GM23248 (cell line): ENCODE measurements at regions not wholly inside any gene's neighbourhood (a gene's known extent, or its start where the extent isn't known, plus 50 kb on each side); places are given as distances from the start of the nearest gene placed in this dataset.
A peak's percentile ranks its signal among the peaks of the same experiment; 100 is the strongest.

Experiments used
- DNase-seq: peaks from one replicate; pipeline ENCODE4 v3.0.0-alpha.2; 2015
- H2AFZ ChIP-seq: fragments of 200-600 bp; sonication (generic); 2 replicates; pipeline ENCODE4 v1.6.1; 2016; ENCODE audit warnings: antibody characterized with exemption
- H3F3A ChIP-seq: fragments of 200-600 bp; sonication (generic); 2 replicates; pipeline ENCODE4 v1.6.1; 2016; ENCODE audit warnings: mild to moderate bottlenecking, antibody characterized with exemption, mixed run types; ENCODE audit not compliant: insufficient read depth
- H3K27ac ChIP-seq: fragments of 200-600 bp; sonication (generic); 2 replicates; pipeline ENCODE4 v1.5.1; 2016; ENCODE audit warnings: mild to moderate bottlenecking
- H3K27me3 ChIP-seq: fragments of 200-600 bp; sonication (generic); replicated peaks from 2 replicates; pipeline ENCODE4 v1.6.1; 2016; ENCODE audit warnings: mild to moderate bottlenecking; ENCODE audit not compliant: insufficient read depth
- H3K36me3 ChIP-seq: fragments of 200-600 bp; sonication (generic); 2 replicates; pipeline ENCODE4 v1.6.1; 2016; ENCODE audit warnings: low read depth, mild to moderate bottlenecking
- H3K4me1 ChIP-seq: fragments of 200-600 bp; sonication (generic); 2 replicates; pipeline ENCODE4 v1.6.1; 2016; ENCODE audit warnings: mild to moderate bottlenecking; ENCODE audit not compliant: insufficient read depth
- H3K4me2 ChIP-seq: fragments of 200-600 bp; sonication (generic); one replicate; pipeline ENCODE4 v1.6.1; 2016; ENCODE audit warnings: mild to moderate bottlenecking; ENCODE audit not compliant: unreplicated experiment
- H3K4me3 ChIP-seq: fragments of 200-600 bp; sonication (generic); 2 replicates; pipeline ENCODE4 v1.5.1; 2016; ENCODE audit warnings: mild to moderate bottlenecking
- H3K79me2 ChIP-seq: fragments of 200-600 bp; sonication (generic); 2 replicates; pipeline ENCODE4 v1.6.1; 2016; ENCODE audit warnings: mild to moderate bottlenecking; ENCODE audit not compliant: insufficient read depth
- H3K9ac ChIP-seq: fragments of 200-600 bp; sonication (generic); 2 replicates; pipeline ENCODE4 v1.6.1; 2016; ENCODE audit warnings: mild to moderate bottlenecking
- H3K9me2 ChIP-seq: fragments of 200-600 bp; sonication (generic); 2 replicates; pipeline ENCODE4 v1.6.1; 2016; ENCODE audit warnings: mixed run types, mild to moderate bottlenecking, moderate library complexity; ENCODE audit not compliant: insufficient read depth
- H3K9me3 ChIP-seq: fragments of 200-600 bp; sonication (generic); one replicate; pipeline ENCODE4 v1.6.1; 2017; ENCODE audit warnings: low read depth
- H4K20me1 ChIP-seq: fragments of 200-600 bp; sonication (generic); 2 replicates; pipeline ENCODE4 v1.6.0; 2016; ENCODE audit not compliant: insufficient read depth
- EZH2 ChIP-seq: fragments of 200-600 bp; sonication (generic); IDR thresholded peaks from 2 replicates; pipeline ENCODE4 v1.6.1; 2018; ENCODE audit warnings: antibody characterized with exemption, mild to moderate bottlenecking; ENCODE audit not compliant: insufficient read depth, poor library complexity, severe bottlenecking
- EZH2phosphoT487 ChIP-seq: fragments of 200-600 bp; sonication (generic); IDR thresholded peaks from 2 replicates; pipeline ENCODE4 v1.6.1; 2018; ENCODE audit warnings: antibody characterized with exemption, moderate library complexity, mild to moderate bottlenecking, low read depth; ENCODE audit not compliant: insufficient read depth
- WGBS, 2 experiments: methylation state at CpG; one replicate each; pipeline ENCODE4 v1.1.6; 2015 to 2017; ENCODE audit warnings: low lambda C conversion rate in 2 of 2, low coverage in 1 of 2; ENCODE audit errors: missing lambda C conversion rate in 2 of 2; 5-methylcytosine and 5-hydroxymethylcytosine counted together
- in situ Hi-C: fragments of 300-500 bp; cut with MboI; formaldehyde crosslinking; loops from 2 replicates; pipeline ENCODE4 v1.15.0; 2020

DNA sequence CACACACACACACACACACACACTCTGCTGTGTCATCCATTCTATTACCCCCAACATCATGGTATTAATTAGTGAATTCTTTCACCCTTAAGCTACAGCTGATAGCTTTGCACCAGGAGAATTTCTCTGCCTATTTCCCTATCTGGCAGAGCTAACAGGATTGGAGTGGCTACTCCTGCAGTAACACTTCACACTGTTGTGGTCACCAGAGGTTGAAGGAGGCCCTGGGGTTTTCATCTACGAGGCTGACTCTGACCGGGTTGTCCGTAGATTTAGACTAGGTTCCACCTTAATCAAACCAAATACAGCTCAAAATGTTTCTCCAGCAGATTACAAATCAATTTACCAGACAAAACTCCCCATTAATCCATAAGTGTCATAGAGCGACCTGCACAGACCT lies 69.2 kb upstream of the RIPOR2 start:
- 74 to 78% methylated on average over 4 of the region's 4 CpGs for WGBS, 2 experiments
- DNase-seq = no peak
- no peak overlapping the region for H3K9ac ChIP-seq
- no peaks in the 10 kb centered on the region for H3K9me2 ChIP-seq
- H3K79me2 ChIP-seq = no peaks in the 10 kb centered on the region
- H3K4me3 ChIP-seq = no peak overlapping the region
- H2AFZ ChIP-seq = no peak overlapping the region
- H3K27me3 ChIP-seq = no peaks in the 10 kb centered on the region
- peaks cover 28% of the 10 kb centered on the region for H3K4me1 ChIP-seq
- H3K27ac ChIP-seq = no peak overlapping the region
- H3K9me3 ChIP-seq = no peaks in the 10 kb centered on the region
- no peak overlapping the region for H3K4me2 ChIP-seq
- no peak for TF ChIP-seq EZH2
- no peak for TF ChIP-seq EZH2phosphoT487
- in situ Hi-C loops = no loop called here
- peaks cover 10% of the 10 kb centered on the region; the same call in 1 of the 2 replicates for H3F3A ChIP-seq
- no peaks in the 10 kb centered on the region for H3K36me3 ChIP-seq
- H4K20me1 ChIP-seq = no peaks in the 10 kb centered on the region

- Histone ChIP-seq H3K27me3 (no peaks in the 10 kb centered on the region), H3K4me1 (peaks cover 37% of the 10 kb centered on the region), H3K4me2 (peak overlapping the region; percentile 5), H3K36me3 (no peaks in the 10 kb centered on the region), H3K79me2 (no peaks in the 10 kb centered on the region), H3K27ac (peak overlapping the region; percentile 60), H4K20me1 (no peaks in the 10 kb centered on the region), H3F3A (peaks cover 14% of the 10 kb centered on the region; the same call in 1 of the 2 replicates), H3K9ac (peak overlapping the region; percentile 7; the same call in 1 of the 2 replicates), H2AFZ (peak overlapping the region; percentile 69; the same call in 1 of the 2 replicates), H3K9me2 (no peaks in the 10 kb centered on the region), H3K4me3 (no peak overlapping the region), H3K9me3 (no peaks in the 10 kb centered on the region)
- TF ChIP-seq EZH2phosphoT487 (no peak), EZH2 (no peak)
- 94 to 96% methylated on average over 1 of the region's 1 CpG for WGBS, 2 experiments
- no peak for DNase-seq
- in situ Hi-C loops = no loop called here
Measured at GRCh38 chr6:25006075-25006474, 70.3 kb upstream of the RIPOR2 start.

DNA sequence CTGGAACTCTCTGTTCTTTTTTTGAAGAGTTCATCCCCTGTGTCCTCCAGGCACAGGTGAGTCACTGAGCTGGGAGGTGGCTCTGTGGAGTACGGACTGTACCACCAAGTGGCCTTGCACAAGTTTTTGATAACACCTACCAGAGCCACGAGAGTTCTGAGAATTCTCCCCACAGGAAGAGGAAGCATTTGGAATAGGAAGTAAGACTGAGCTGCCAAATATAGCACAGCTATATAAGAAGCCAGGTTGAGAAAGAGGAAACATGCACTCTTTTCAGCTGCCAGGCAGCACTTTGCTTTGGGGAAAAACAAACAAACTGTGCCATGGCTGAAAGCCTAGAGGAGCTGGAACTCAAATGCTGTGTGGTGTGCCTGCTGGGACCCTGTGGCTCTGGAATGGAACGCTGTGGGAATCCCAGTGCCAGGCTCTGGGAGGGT lies 70.8 kb upstream of the RIPOR2 start:
- 4 to 11% methylated on average over 3 of the region's 3 CpGs for WGBS, 2 experiments
- H3K4me1 ChIP-seq = peaks cover 42% of the 10 kb centered on the region
- no peaks in the 10 kb centered on the region for H3K27me3 ChIP-seq
- peak overlapping the region; percentile 7; the same call in 1 of the 2 replicates for H3K9ac ChIP-seq
- H3K9me2 ChIP-seq = no peaks in the 10 kb centered on the region
- H3K9me3 ChIP-seq = no peaks in the 10 kb centered on the region
- H3F3A ChIP-seq = peaks cover 19% of the 10 kb centered on the region
- no peak overlapping the region for H3K4me3 ChIP-seq
- H4K20me1 ChIP-seq = no peaks in the 10 kb centered on the region
- H3K27ac ChIP-seq = peak overlapping the region; percentile 60
- DNase-seq = peak; percentile 62
- H3K36me3 ChIP-seq = no peaks in the 10 kb centered on the region
- in situ Hi-C loops = no loop called here
- TF ChIP-seq EZH2 (no peak), EZH2phosphoT487 (no peak)
- peak overlapping the region; percentile 69 for H2AFZ ChIP-seq
- H3K79me2 ChIP-seq = no peaks in the 10 kb centered on the region
- peak overlapping the region; percentile 33 for H3K4me2 ChIP-seq

- Histone ChIP-seq H3K27ac (peak overlapping the region; percentile 60), H3K4me3 (no peak overlapping the region), H3K36me3 (no peaks in the 10 kb centered on the region), H3K4me2 (peak overlapping the region; percentile 33), H3K4me1 (peaks cover 49% of the 10 kb centered on the region), H2AFZ (no peak overlapping the region), H3F3A (peaks cover 26% of the 10 kb centered on the region), H3K79me2 (no peaks in the 10 kb centered on the region), H3K9ac (no peak overlapping the region), H3K9me2 (no peaks in the 10 kb centered on the region), H3K9me3 (no peaks in the 10 kb centered on the region), H4K20me1 (no peaks in the 10 kb centered on the region), H3K27me3 (no peaks in the 10 kb centered on the region)
- peak; percentile 47 for DNase-seq
- TF ChIP-seq EZH2phosphoT487 (no peak), EZH2 (no peak)
- 37 to 39% methylated on average over 3 of the region's 3 CpGs for WGBS, 2 experiments
- in situ Hi-C loops = no loop called here
Measured at GRCh38 chr6:25007269-25007699, 71.5 kb upstream of the RIPOR2 start.
